ENCODE measurements at regions not wholly inside any gene's neighbourhood (a gene's known extent, or its start where the extent isn't known, plus 50 kb on each side); places are given as distances from the start of the nearest gene placed in this dataset.

DNA sequence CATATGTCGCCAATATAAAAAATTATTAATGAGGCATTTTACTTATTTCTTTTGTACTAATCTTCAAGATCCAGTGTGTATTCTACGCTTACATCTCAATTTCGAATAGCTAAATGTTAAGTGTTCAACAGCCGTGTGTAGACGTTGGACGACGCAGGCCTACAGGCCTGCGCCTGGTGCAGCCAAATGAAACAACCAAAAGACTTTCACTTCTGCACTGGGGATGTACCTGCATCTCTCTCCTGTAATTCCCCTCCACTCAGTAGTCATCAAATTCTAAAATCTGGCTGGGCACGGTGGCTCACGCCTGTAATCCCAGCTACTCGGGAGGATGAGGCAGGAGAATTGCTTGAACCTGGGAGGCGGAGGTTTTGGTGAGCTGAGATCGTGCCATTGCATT, 76.8 kb upstream of the HNRNPU start:
- DNase-seq = no peak

DNA sequence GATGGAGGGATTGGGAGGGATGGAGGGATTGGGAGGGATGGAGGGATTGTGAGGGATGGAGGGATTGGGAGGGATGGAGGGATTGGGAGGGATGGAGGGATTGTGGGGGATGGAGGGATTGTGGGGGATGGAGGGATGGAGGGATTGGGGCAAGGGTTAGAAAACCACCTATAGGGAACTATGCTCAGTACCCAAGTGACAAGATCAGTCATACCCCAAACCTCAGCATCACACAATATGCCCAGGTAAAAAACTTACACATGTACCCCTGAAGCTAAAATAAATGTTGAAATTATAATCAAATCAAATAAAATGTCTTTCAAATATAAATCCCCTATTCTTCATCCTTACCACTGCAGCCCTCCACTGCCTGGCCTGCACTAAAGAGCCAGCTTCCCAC, 72.8 kb upstream of the HNRNPU start:
- no peak for DNase-seq

DNA sequence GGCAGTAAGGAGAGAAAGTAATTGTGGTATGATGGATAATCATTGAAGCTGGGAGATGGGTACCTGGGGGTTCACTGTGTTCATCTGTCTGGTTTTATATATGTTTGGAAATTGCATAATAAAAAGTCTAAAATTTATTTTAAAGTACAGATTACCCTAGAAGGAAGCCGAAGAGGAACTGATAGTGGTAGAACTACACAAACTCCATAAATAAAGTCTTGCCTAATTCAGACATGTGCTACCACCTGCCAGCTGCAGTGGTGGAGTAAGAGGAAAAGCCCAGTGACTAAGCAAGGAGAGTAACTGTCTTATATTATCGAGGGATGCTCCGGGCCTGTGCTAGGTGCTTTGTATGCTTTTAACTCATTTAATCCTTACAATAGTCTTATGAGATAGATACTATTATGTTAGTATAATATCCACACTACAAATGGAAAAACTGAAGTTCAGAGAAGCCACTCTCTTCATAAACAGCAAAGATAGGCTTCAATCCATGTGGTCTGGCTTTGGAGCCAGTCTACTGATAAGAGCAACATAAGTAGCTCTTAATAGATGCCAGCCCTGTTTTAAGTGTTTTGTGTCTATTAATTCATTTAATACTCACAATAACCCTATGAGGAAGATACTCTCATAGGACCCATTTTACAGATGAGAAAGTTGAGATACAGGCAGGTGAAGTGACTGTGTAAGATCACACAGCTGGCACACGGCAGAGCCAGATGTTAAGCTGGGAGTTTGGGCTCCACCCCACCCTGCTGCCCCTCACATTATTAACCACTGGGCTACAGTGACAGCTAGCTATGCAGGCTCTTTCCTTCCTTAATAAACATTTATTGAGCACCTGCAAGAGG, 56.8 kb upstream of the HNRNPU start:
- DNase-seq = no peak

DNA sequence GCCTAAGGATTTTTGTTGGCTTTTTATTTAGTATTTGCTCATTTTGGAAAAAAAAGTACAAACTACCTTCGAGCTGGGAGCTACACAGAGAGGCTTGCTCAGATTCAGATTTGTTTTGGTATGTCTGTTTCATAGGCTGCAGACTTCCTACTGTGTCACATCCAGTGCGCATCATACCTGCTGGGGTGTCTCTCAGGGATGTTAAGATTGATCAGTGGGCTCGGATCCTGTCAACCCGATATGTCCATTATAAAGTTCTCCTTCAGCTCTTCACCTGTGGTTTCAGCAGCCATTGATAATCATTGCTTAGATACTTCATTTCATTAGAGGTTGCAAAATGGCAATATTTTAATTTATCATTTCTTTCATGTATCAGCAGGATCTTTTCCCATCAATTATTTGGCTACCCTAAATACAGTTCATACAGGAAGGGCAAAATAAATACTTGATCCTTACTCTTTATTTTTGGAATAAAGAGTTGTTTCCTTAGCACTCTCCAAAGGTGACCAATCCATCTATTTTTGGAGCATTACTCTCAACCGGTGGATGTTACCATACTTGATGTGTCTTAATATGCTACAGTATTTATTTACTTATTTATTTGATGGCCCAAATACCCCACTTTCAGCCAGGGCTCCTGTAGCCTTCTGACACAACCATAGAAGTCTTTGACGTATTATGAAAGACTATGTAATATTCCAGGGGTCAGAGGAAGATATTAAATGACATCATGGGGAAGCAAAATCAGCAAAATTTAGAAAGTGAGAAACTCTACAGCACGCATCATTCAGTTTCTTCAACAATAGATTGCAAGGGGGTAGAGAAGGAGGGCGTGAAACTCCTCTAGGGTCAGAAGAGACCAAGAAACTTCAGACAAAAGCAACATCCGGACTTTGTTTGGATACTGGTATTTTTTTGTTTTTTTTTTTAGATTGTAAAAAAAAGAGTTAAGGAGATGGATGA, 55.3 kb upstream of the HNRNPU start:
- no peak for DNase-seq

DNA sequence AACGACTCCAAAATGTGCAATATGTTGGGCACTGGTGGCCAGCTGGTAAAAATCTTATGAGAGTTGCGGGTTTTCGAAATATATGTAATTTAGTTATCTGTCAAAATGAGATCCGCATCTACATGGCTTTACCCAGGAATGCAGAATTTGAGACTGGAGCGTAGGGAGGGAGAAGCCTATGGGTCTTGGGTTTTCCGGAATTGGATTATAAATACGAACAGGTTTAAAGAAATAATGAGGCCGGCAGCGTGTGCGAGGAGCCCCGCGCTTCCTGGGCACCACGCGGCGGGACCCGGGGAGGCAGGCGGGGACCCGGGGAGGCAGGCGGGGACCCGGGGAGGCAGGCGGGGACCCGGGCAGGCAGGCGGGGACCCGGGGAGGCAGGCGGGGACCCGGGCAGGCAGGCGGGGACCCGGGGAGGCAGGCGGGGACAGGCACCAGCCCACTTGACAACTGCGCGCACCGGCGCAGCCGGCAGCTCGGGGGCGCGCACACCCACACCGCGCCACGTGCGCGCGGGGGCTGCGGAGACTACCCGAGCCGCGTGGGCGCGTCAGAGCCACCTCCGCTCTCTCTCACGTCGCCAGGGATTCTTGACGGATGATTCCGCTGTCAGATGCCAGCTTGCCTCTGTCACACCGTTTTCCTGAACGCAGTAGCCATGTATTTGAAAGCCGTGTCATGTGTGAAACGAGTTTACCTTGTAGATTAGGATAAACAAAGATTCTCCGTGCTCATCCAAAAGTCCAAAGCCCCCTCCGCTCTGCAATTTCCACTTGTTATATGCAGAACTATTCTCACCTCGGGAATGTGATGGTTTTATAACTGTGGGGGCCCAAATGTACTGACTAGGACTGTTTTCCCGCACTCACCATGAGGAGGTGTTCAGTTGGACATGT, 54.3 kb upstream of the HNRNPU start:
- peak; percentile 51 for DNase-seq

DNA sequence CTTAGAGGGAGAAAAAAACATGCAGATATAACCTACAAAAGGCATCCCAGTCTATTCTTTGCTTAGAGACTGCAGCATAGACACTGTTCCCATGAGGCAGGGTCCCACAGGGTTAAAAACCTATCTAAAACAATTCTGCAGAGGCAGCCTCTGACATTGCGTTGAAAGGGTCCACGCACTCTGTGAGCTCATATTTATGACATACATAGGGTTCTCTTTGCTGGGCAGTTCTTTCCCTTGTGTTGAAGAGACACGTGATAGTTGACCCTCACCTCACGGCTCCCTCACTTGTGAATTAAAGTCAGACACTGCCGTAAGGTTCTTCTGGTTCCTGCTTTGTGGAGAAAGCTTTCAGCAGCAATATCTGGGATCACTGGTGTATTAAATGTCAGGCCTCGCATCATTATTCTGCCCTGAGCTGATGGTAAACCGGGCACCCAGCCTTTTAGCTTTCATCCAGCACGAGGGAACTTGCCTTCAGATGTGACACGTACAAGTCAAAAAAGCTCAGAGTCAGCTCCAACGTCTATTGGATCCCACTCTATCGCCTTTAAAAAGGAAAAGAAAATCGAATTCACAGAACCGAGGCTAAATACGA, 52.8 kb upstream of the HNRNPU start:
- DNase-seq = no peak

DNA sequence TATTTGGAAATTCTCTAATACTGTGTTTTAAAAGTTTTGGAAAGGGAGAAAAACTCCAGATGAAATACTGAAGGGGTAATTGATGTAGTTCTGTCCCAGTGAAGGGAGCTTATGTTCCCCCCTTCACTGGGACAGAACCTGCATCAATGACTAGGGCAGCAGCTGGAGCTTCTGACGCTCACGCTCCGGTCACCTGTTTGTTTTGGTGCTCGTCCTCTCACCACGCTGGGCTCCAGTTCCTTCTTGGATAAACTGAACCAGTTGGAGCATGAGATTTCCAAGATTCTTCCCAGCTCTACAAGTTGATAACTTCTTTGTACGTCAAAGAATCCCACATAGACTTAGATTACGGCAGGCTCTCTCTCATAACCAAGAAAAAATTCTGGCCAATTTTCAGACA, 51.4 kb upstream of the HNRNPU start:
- DNase-seq = no peak

DNA sequence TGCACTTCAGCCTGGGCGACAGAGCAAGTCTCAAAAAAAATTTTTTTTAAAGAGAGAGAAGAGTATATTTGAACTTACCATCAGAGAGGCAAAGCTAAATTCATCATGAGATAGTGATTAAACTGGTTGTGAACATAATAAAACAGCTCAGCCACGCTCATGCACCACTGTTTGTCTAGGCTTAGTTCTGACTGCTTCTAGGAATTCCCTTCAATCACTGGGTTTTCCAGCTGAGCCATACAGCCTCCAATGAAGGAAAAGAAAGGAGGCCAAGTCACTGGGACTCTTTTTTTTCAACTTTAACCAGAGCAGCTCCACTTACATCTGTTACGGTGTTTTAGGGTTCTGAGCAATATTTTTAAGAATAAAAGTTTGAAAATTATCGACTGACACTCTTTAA, 50.4 kb upstream of the HNRNPU start:
- DNase-seq = no peak

Data from activated gamma-delta T cell (primary cell).